ENCODE measurements at regions not wholly inside any gene's neighbourhood (a gene's known extent, or its start where the extent isn't known, plus 50 kb on each side); places are given as distances from the start of the nearest gene placed in this dataset.

GRCh38 chr10:22832851-22833250 is 95.0 kb upstream of the ARMC3 start:
- TF ChIP-seq POLR2A (IDR thresholded peaks at IDR 0.05) = no peak
- TF ChIP-seq, protein P1, sequence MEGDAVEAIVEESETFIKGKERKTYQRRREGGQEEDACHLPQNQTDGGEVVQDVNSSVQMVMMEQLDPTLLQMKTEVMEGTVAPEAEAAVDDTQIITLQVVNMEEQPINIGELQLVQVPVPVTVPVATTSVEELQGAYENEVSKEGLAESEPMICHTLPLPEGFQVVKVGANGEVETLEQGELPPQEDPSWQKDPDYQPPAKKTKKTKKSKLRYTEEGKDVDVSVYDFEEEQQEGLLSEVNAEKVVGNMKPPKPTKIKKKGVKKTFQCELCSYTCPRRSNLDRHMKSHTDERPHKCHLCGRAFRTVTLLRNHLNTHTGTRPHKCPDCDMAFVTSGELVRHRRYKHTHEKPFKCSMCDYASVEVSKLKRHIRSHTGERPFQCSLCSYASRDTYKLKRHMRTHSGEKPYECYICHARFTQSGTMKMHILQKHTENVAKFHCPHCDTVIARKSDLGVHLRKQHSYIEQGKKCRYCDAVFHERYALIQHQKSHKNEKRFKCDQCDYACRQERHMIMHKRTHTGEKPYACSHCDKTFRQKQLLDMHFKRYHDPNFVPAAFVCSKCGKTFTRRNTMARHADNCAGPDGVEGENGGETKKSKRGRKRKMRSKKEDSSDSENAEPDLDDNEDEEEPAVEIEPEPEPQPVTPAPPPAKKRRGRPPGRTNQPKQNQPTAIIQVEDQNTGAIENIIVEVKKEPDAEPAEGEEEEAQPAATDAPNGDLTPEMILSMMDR (IDR thresholded peaks at IDR 0.05) = no peak
